ENCODE measurements at regions not wholly inside any gene's neighbourhood (a gene's known extent, or its start where the extent isn't known, plus 50 kb on each side); places are given as distances from the start of the nearest gene placed in this dataset.

DNA sequence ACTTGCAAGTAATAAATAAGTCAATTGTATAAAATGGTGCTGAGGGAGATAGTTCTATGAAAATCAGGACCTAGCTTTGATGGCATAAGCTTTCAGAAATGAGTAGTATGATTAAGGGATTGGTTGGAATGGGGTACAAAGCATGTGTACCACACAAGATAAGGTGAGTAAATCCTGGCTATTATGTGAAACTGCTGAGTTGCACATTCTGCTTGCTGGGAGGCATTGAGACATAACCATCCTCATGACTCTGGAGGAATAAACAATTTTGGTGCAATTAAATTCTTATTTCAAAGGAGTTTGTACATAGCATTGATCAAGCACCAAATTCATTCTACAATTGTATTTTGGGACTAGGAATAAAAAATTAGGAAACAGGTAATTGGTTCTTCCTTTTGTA lies 755.2 kb upstream of the ACO1 start:
- Histone ChIP-seq H3K79me2 (ENCODE audit: control insufficient read depth in 1 of 2, insufficient read depth in 2 of 2, low read length in 2 of 2) (no peaks in the 10 kb centered on the region), H4K91ac (replicated peaks; ENCODE audit: insufficient read length, low read length) (no peak overlapping the region), H2AFZ (ENCODE audit: low read length) (no peak overlapping the region), H3K9me3 (ENCODE audit: insufficient read depth in 2 of 2, low read depth in 1 of 2, low read length in 1 of 2) (no peaks in the 10 kb centered on the region), H3K18ac (ENCODE audit: extremely low read depth, low read length) (no peak overlapping the region), H3K4ac (replicated peaks; ENCODE audit: insufficient read length, low read depth, low read length) (no peak overlapping the region), H3K14ac (ENCODE audit: insufficient read length) (no peak overlapping the region), H3K27ac (ENCODE audit: low read depth, low read length) (no peak overlapping the region), H3K4me2 (ENCODE audit: insufficient read depth in 1 of 2, low read depth in 2 of 2, low read length in 2 of 2) (no peak overlapping the region), H3K36me3 (ENCODE audit: control insufficient read depth in 2 of 4, insufficient read depth in 4 of 4, low read length in 3 of 4) (no peaks in the 10 kb centered on the region), H2BK120ac (replicated peaks; ENCODE audit: low read depth, low read length) (no peak overlapping the region), H3K23me2 (ENCODE audit: low read depth, low read length) (no peaks in the 10 kb centered on the region), H3K4me1 (replicated peaks in 1 of 4; ENCODE audit: control insufficient read depth in 3 of 4, insufficient read depth in 4 of 4, low read length in 3 of 4) (peaks cover 0 to 2% (median 0%) of the 10 kb centered on the region in 4 experiments; a peak in 1 of 7 replicates), H2BK12ac (ENCODE audit: low read depth, low read length) (no peak overlapping the region), H4K8ac (ENCODE audit: extremely low read depth, insufficient read depth, low read length) (no peak overlapping the region), H3K23ac (ENCODE audit: insufficient read length) (no peak overlapping the region), H3K9ac (replicated peaks in 1 of 4; ENCODE audit: extremely low read depth in 1 of 4, low read depth in 3 of 4, low read length in 3 of 4) (no peak overlapping the region), H4K20me1 (replicated peaks in 1 of 2; ENCODE audit: control insufficient read depth in 1 of 2, insufficient read depth in 2 of 2, low read length in 2 of 2) (no peaks in the 10 kb centered on the region), H2BK20ac (ENCODE audit: low read length) (no peak overlapping the region), H3K27me3 (replicated peaks in 1 of 4; ENCODE audit: control insufficient read depth in 3 of 4, extremely low read depth in 1 of 4, insufficient read depth in 3 of 4, low read length in 3 of 4) (no peaks in the 10 kb centered on the region), H2BK15ac (ENCODE audit: low read length) (no peak overlapping the region), H3K4me3 (ENCODE audit: extremely low read depth in 1 of 4, insufficient read depth in 2 of 4, low read depth in 3 of 4, low read length in 4 of 4) (no peak overlapping the region), H3K56ac (replicated peaks; ENCODE audit: insufficient read length, low read depth, low read length) (no peak overlapping the region), H4K5ac (ENCODE audit: insufficient read length, low read depth, low read length) (no peak overlapping the region), H3K79me1 (ENCODE audit: low read depth, low read length) (no peaks in the 10 kb centered on the region), H2AK5ac (ENCODE audit: low read depth, low read length) (no peak overlapping the region), H2BK5ac (ENCODE audit: low read depth, low read length) (no peak overlapping the region)
- FAIRE-seq (no peak), DNase-seq (ENCODE audit: low read depth in 1 of 2, low spot score in 2 of 2) (no peak)
- CTCF ChIA-PET (ENCODE audit: partially characterized antibody) = no interaction called here
- TF ChIP-seq RBBP5 (IDR thresholded peaks at IDR 0.05; ENCODE audit: borderline replicate concordance, low read depth, low read length) = no peak
- TF ChIP-seq JUND (IDR thresholded peaks at IDR 0.05; ENCODE audit: low read length) = no peak
- no peak for TF ChIP-seq SIX5 (IDR thresholded peaks at IDR 0.05; ENCODE audit: low read depth, low read length)
- no peak for TF ChIP-seq HDAC6 (IDR thresholded peaks at IDR 0.05; ENCODE audit: low read depth, low read length)
- POLR2A ChIA-PET (ENCODE audit: partially characterized antibody) = no interaction called here
